CD14-positive monocyte (primary cell): ENCODE measurements at regions not wholly inside any gene's neighbourhood (a gene's known extent, or its start where the extent isn't known, plus 50 kb on each side); places are given as distances from the start of the nearest gene placed in this dataset.

Experiments
- DNase-seq, 3 donors: peaks; one replicate each; pipeline ENCODE4 v3.0.0-alpha.2; 2011 to 2022
- H2AFZ ChIP-seq: 2 replicates; pipeline ENCODE4 v1.6.0; 2012; ENCODE audit warnings: mild to moderate bottlenecking, low read depth, low read length, inconsistent platforms; ENCODE audit not compliant: insufficient read depth, poor library complexity, severe bottlenecking
- H3K27ac ChIP-seq, 2 donors: 1 replicate in 1 of 2; 2 replicates in 1 of 2; pipeline ENCODE4 v1.5.1; 2012 to 2013; ENCODE audit warnings: low read length in 2 of 2, control low read depth in 1 of 2, inconsistent platforms in 1 of 2, low read depth in 1 of 2, mild to moderate bottlenecking in 1 of 2
- H3K27me3 ChIP-seq, 2 donors: one replicate each; pipeline versions ENCODE4 v1.6.0 to v1.6.1; 2011 to 2013; ENCODE audit warnings: low read length in 2 of 2; ENCODE audit not compliant: control insufficient read depth in 2 of 2, insufficient read depth in 2 of 2
- H3K36me3 ChIP-seq, 2 donors: replicated peaks in 1 of 2; 1 replicate in 1 of 2; 2 replicates in 1 of 2; pipeline versions ENCODE4 v1.5.1 to v1.6.1; 2012 to 2013; ENCODE audit warnings: low read length in 2 of 2, control low read depth in 1 of 2, inconsistent platforms in 1 of 2, mild to moderate bottlenecking in 1 of 2; ENCODE audit not compliant: insufficient read depth in 2 of 2, control insufficient read depth in 1 of 2
- H3K4me1 ChIP-seq, 2 donors: 1 replicate in 1 of 2; 2 replicates in 1 of 2; pipeline versions ENCODE4 v1.5.1 to v1.6.1; 2012 to 2013; ENCODE audit warnings: low read length in 2 of 2, control low read depth in 1 of 2, inconsistent platforms in 1 of 2, mild to moderate bottlenecking in 1 of 2, moderate library complexity in 1 of 2; ENCODE audit not compliant: insufficient read depth in 2 of 2, control insufficient read depth in 1 of 2
- H3K4me2 ChIP-seq: replicated peaks from 2 replicates; pipeline ENCODE3; 2012; ENCODE audit warnings: low read length, moderate library complexity, mild to moderate bottlenecking; ENCODE audit not compliant: poor library complexity, severe bottlenecking; ENCODE audit errors: extremely low read depth
- H3K4me3 ChIP-seq, 3 experiments: fragments of 200-600 bp in 1 of 3; sonication (generic) in 1 of 3; replicated peaks in 1 of 3; 1 replicate in 2 of 3; 2 replicates in 1 of 3; pipeline ENCODE4 v1.5.1; 2011 to 2013; ENCODE audit warnings: low read length in 3 of 3, mild to moderate bottlenecking in 3 of 3, control low read depth in 2 of 3, low read depth in 2 of 3, inconsistent platforms in 1 of 3, moderate library complexity in 1 of 3
- H3K79me2 ChIP-seq: 2 replicates; pipeline ENCODE4 v1.6.0; 2012; ENCODE audit warnings: mild to moderate bottlenecking, control low read depth, inconsistent platforms, low read length, moderate library complexity; ENCODE audit not compliant: insufficient read depth
- H3K9ac ChIP-seq: 2 replicates; pipeline ENCODE4 v1.6.0; 2017; ENCODE audit warnings: low read length, mild to moderate bottlenecking; ENCODE audit not compliant: insufficient read depth, poor library complexity, severe bottlenecking
- H3K9me3 ChIP-seq, 2 donors: replicated peaks in 1 of 2; 1 replicate in 1 of 2; 2 replicates in 1 of 2; pipeline versions ENCODE4 v1.5.1 to v1.6.1; 2012 to 2013; ENCODE audit warnings: low read length in 2 of 2, control low read depth in 1 of 2; ENCODE audit not compliant: control insufficient read depth in 1 of 2, insufficient read depth in 1 of 2
- H4K20me1 ChIP-seq: 2 replicates; pipeline ENCODE4 v1.6.0; 2012; ENCODE audit warnings: mild to moderate bottlenecking, low read length, control low read depth, moderate library complexity; ENCODE audit not compliant: insufficient read depth
- H3K27ac Mint-ChIP-seq, 7 donors: one replicate each; pipeline ENCODE4 v1.8.0; 2020; ENCODE audit warnings: mild to moderate bottlenecking in 7 of 7, mixed read lengths in 7 of 7, moderate library complexity in 6 of 7, inconsistent platforms in 2 of 7
- H3K27me3 Mint-ChIP-seq, 3 donors: one replicate each; pipeline ENCODE4 v1.8.0; 2021 to 2022; ENCODE audit warnings: low read depth in 3 of 3, mild to moderate bottlenecking in 3 of 3, mixed read lengths in 3 of 3, moderate library complexity in 3 of 3, inconsistent platforms in 1 of 3
- H3K36me3 Mint-ChIP-seq, 2 donors: one replicate each; pipeline ENCODE4 v1.8.0; 2020; ENCODE audit warnings: mixed read lengths in 2 of 2, inconsistent platforms in 1 of 2, mild to moderate bottlenecking in 1 of 2
- H3K4me1 Mint-ChIP-seq: one replicate; pipeline ENCODE4 v1.8.0; 2020; ENCODE audit warnings: mild to moderate bottlenecking, mixed read lengths
- H3K4me3 Mint-ChIP-seq, 2 donors: one replicate each; pipeline ENCODE4 v1.8.0; 2020; ENCODE audit warnings: mild to moderate bottlenecking in 2 of 2, mixed read lengths in 2 of 2, moderate library complexity in 1 of 2
- H3K9me3 Mint-ChIP-seq, 7 donors: one replicate each; pipeline ENCODE4 v1.8.0; 2020 to 2022; ENCODE audit warnings: mixed read lengths in 7 of 7, mild to moderate bottlenecking in 6 of 7, moderate library complexity in 6 of 7, inconsistent platforms in 2 of 7
- CTCF ChIP-seq: fragments of 200-600 bp; IDR thresholded peaks from one replicate; pipeline ENCODE4 v1.8.0; 2022; ENCODE audit warnings: antibody characterized with exemption, mild to moderate bottlenecking
- WGBS: methylation state at CpG from one replicate; pipeline ENCODE4 v1.1.5; 2013; ENCODE audit warnings: missing lambda C conversion rate; ENCODE audit not compliant: insufficient coverage; 5-methylcytosine and 5-hydroxymethylcytosine counted together
- intact Hi-C, 2 donors: fragments of 100-400 bp; cut with micrococcal nuclease; formaldehyde crosslinking; loops; one replicate each; pipeline versions ENCODE4 v1.15.0 to v1.15.1; 2023

GRCh38 chr2:145277922-145278321 is 758.0 kb upstream of the ZEB2 start:
- Histone ChIP-seq H2AFZ (no peak overlapping the region), H3K27me3 (no peaks in the 10 kb centered on the region), H3K4me3 (no peak overlapping the region), H3K4me2 (no peak overlapping the region), H3K27ac (no peak overlapping the region), H4K20me1 (no peaks in the 10 kb centered on the region), H3K36me3 (no peaks in the 10 kb centered on the region), H3K9me3 (peaks cover 3 to 10% of the 10 kb centered on the region in 2 donors), H3K79me2 (no peaks in the 10 kb centered on the region), H3K4me1 (no peaks in the 10 kb centered on the region), H3K9ac (no peak overlapping the region)
- Mint-ChIP-seq H3K4me3 (no peak overlapping the region), H3K4me1 (no peaks in the 10 kb centered on the region), H3K27ac (no peak overlapping the region), H3K9me3 (peaks cover 0 to 23% (median 10%) of the 10 kb centered on the region in 7 donors), H3K36me3 (no peaks in the 10 kb centered on the region), H3K27me3 (peaks cover 3 to 16% (median 5%) of the 10 kb centered on the region in 3 donors)
- TF ChIP-seq CTCF, result no peak
- DNase-seq, result no peak
- intact Hi-C loops, result no loop called here

DNA sequence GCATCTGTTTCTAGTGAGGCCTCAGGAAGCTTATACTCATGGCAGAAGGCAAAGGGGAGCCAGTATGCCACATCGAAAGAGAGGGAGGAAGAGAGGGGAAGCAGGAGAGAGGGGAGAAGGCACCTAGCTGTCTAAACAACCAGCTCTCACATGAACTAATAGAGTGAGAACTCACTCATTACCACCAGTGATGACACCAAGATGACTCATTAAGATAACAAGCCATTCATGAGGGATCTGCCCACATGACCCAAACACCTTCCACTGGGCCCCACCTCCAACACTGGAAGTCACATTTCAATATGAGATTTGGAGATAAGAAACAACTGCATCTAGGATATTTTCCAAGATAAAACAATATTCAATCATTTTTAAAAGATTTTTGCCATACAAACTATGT is 753.9 kb upstream of the ZEB2 start:
- no peaks in the 10 kb centered on the region for H4K20me1 ChIP-seq
- no peak overlapping the region for H3K9ac ChIP-seq
- no CpG with 5 or more reads among the region's 1 CpG for WGBS
- Mint-ChIP-seq H3K36me3 (no peaks in the 10 kb centered on the region), H3K4me1 (no peaks in the 10 kb centered on the region), H3K27me3 (peaks cover 7 to 24% (median 8%) of the 10 kb centered on the region in 3 donors), H3K4me3 (no peak overlapping the region), H3K9me3 (peaks cover 2 to 30% (median 21%) of the 10 kb centered on the region in 7 donors), H3K27ac (no peak overlapping the region)
- no peak for DNase-seq
- H3K79me2 ChIP-seq, result no peaks in the 10 kb centered on the region
- H2AFZ ChIP-seq, result no peak overlapping the region
- intact Hi-C loops, result no loop called here
- no peaks in the 10 kb centered on the region for H3K36me3 ChIP-seq
- no peak for TF ChIP-seq CTCF
- no peak overlapping the region for H3K27ac ChIP-seq
- H3K9me3 ChIP-seq, result peaks cover 5 to 24% of the 10 kb centered on the region in 2 donors
- peaks cover 4 to 5% of the 10 kb centered on the region in 2 donors for H3K4me1 ChIP-seq
- no peak overlapping the region for H3K4me3 ChIP-seq
- peaks cover 11 to 21% of the 10 kb centered on the region in 2 donors for H3K27me3 ChIP-seq
- no peak overlapping the region for H3K4me2 ChIP-seq
